H9 (cell line): ENCODE measurements at regions not wholly inside any gene's neighbourhood (a gene's known extent, or its start where the extent isn't known, plus 50 kb on each side); places are given as distances from the start of the nearest gene placed in this dataset.

Source experiments
- DNase-seq: peaks from one replicate; pipeline ENCODE4 v3.0.0-alpha.2; 2017
- H2AFZ ChIP-seq: one replicate; pipeline ENCODE4 v1.6.1; 2013; ENCODE audit warnings: mild to moderate bottlenecking, low read length, control low read depth, moderate library complexity
- H2AK5ac ChIP-seq: 2 replicates; pipeline ENCODE4 v1.6.1; 2013; ENCODE audit warnings: low read length, control low read depth, mixed read lengths; ENCODE audit not compliant: insufficient read length
- H2BK120ac ChIP-seq: one replicate; pipeline ENCODE4 v1.6.1; 2013; ENCODE audit warnings: low read depth, mild to moderate bottlenecking, low read length, control low read depth, inconsistent platforms; ENCODE audit not compliant: poor library complexity, severe bottlenecking
- H2BK12ac ChIP-seq: 2 replicates; pipeline ENCODE4 v1.6.1; 2013; ENCODE audit warnings: low read length, control low read depth, mixed read lengths, low read depth; ENCODE audit not compliant: insufficient read length
- H2BK15ac ChIP-seq: 2 replicates; pipeline ENCODE4 v1.6.1; 2013; ENCODE audit warnings: low read depth, low read length, control low read depth
- H2BK20ac ChIP-seq: one replicate; pipeline ENCODE4 v1.6.1; 2013; ENCODE audit warnings: low read depth, mild to moderate bottlenecking, low read length, control low read depth, inconsistent platforms; ENCODE audit not compliant: poor library complexity, severe bottlenecking
- H2BK5ac ChIP-seq: 2 replicates; pipeline ENCODE4 v1.6.1; 2013; ENCODE audit warnings: low read length, control low read depth, mixed read lengths; ENCODE audit not compliant: insufficient read length
- H3K14ac ChIP-seq: 2 replicates; pipeline ENCODE4 v1.6.1; 2013; ENCODE audit warnings: low read length, control low read depth; ENCODE audit not compliant: insufficient read depth
- H3K18ac ChIP-seq: 2 replicates; pipeline ENCODE4 v1.6.1; 2013; ENCODE audit warnings: low read depth, mild to moderate bottlenecking, mixed read lengths, low read length, control low read depth; ENCODE audit not compliant: insufficient read length
- H3K23ac ChIP-seq: 2 replicates; pipeline ENCODE4 v1.6.1; 2013; ENCODE audit warnings: low read length, control low read depth, mixed read lengths, low read depth; ENCODE audit not compliant: insufficient read length
- H3K23me2 ChIP-seq: 2 replicates; pipeline ENCODE4 v1.6.1; 2013; ENCODE audit warnings: low read depth, mild to moderate bottlenecking, mixed read lengths, low read length, control low read depth; ENCODE audit not compliant: insufficient read length, poor library complexity, severe bottlenecking
- H3K27ac ChIP-seq: 2 replicates; pipeline ENCODE4 v1.5.1; 2013; ENCODE audit warnings: low read length, control low read depth, mixed read lengths, low read depth; ENCODE audit not compliant: insufficient read length
- H3K27me3 ChIP-seq: 2 replicates; pipeline ENCODE4 v1.6.1; 2013; ENCODE audit warnings: low read length, control low read depth, inconsistent platforms; ENCODE audit not compliant: insufficient read depth
- H3K4ac ChIP-seq: 2 replicates; pipeline ENCODE4 v1.6.1; 2013; ENCODE audit warnings: low read depth, mild to moderate bottlenecking, control low read depth, inconsistent platforms, low read length, moderate library complexity
- H3K4me1 ChIP-seq: 2 replicates; pipeline ENCODE4 v1.6.1; 2013; ENCODE audit warnings: low read length, control low read depth, inconsistent platforms; ENCODE audit not compliant: insufficient read depth
- H3K4me2 ChIP-seq: 2 replicates; pipeline ENCODE4 v1.6.1; 2013; ENCODE audit warnings: low read length, control low read depth, mixed read lengths; ENCODE audit not compliant: insufficient read length, insufficient read depth
- H3K56ac ChIP-seq: 2 replicates; pipeline ENCODE4 v1.6.1; 2013; ENCODE audit warnings: low read depth, mild to moderate bottlenecking, mixed read lengths, low read length, control low read depth; ENCODE audit not compliant: insufficient read length
- H3K79me1 ChIP-seq: 2 replicates; pipeline ENCODE4 v1.6.1; 2013; ENCODE audit warnings: low read depth, mild to moderate bottlenecking, moderate library complexity, low read length, control low read depth, inconsistent platforms; ENCODE audit not compliant: insufficient read depth, poor library complexity, severe bottlenecking
- H3K79me2 ChIP-seq: 2 replicates; pipeline ENCODE4 v1.6.1; 2013; ENCODE audit warnings: low read length, control low read depth, inconsistent platforms; ENCODE audit not compliant: insufficient read depth
- H3K9ac ChIP-seq: 2 replicates; pipeline ENCODE4 v1.6.1; 2013; ENCODE audit warnings: low read length, control low read depth, mixed read lengths; ENCODE audit not compliant: insufficient read length; ENCODE audit errors: extremely low read depth
- H3K9me3 ChIP-seq: one replicate; pipeline ENCODE4 v1.6.1; 2013; ENCODE audit warnings: low read depth, low read length, inconsistent platforms; ENCODE audit not compliant: control insufficient read depth
- H3T11ph ChIP-seq: one replicate; pipeline ENCODE4 v1.6.1; 2013; ENCODE audit warnings: mild to moderate bottlenecking, low read length, control low read depth, inconsistent platforms
- H4K20me1 ChIP-seq: one replicate; pipeline ENCODE4 v1.6.1; 2013; ENCODE audit not compliant: control insufficient read depth, insufficient read length, insufficient read depth
- H4K5ac ChIP-seq: 2 replicates; pipeline ENCODE4 v1.6.1; 2013; ENCODE audit warnings: low read depth, mild to moderate bottlenecking, mixed read lengths, low read length, control low read depth; ENCODE audit not compliant: insufficient read length
- H4K8ac ChIP-seq: replicated peaks from 2 replicates; pipeline ENCODE4 v1.6.1; 2013; ENCODE audit warnings: low read length, control low read depth, mixed read lengths, low read depth; ENCODE audit not compliant: insufficient read length
- H4K91ac ChIP-seq: 2 replicates; pipeline ENCODE4 v1.6.1; 2013; ENCODE audit warnings: low read depth, mild to moderate bottlenecking, moderate library complexity, mixed read lengths, low read length, control low read depth; ENCODE audit not compliant: insufficient read length
- H3K27ac Mint-ChIP-seq, 3 experiments: 2 replicates in 2 of 3; 3 replicates in 1 of 3; pipeline ENCODE4 v1.8.0; 2020 to 2021; ENCODE audit warnings: mixed read lengths in 3 of 3, mild to moderate bottlenecking in 1 of 3, moderate library complexity in 1 of 3
- H3K27me3 Mint-ChIP-seq: 2 replicates; pipeline ENCODE4 v1.8.0; 2021; ENCODE audit warnings: low read depth, mild to moderate bottlenecking, moderate library complexity, mixed read lengths
- H3K36me3 Mint-ChIP-seq, 3 experiments: 2 replicates in 2 of 3; 3 replicates in 1 of 3; pipeline ENCODE4 v1.8.0; 2020 to 2021; ENCODE audit warnings: low read depth in 3 of 3, mixed read lengths in 3 of 3; ENCODE audit not compliant: insufficient read depth in 1 of 3
- H3K4me1 Mint-ChIP-seq, 2 experiments: 2 replicates each; pipeline ENCODE4 v1.8.0; 2020; ENCODE audit warnings: mixed read lengths in 2 of 2
- H3K4me3 Mint-ChIP-seq, 2 experiments: 2 replicates in 1 of 2; 3 replicates in 1 of 2; pipeline ENCODE4 v1.8.0; 2020 to 2021; ENCODE audit warnings: mild to moderate bottlenecking in 2 of 2, mixed read lengths in 2 of 2, moderate library complexity in 1 of 2
- H3K9me3 Mint-ChIP-seq, 2 experiments: 2 replicates in 1 of 2; 3 replicates in 1 of 2; pipeline ENCODE4 v1.8.0; 2020; ENCODE audit warnings: mild to moderate bottlenecking in 2 of 2, mixed read lengths in 2 of 2, moderate library complexity in 1 of 2
- WGBS: extraction: QIAGEN DNeasy Blood & Tissue Kit; methylation state at CpG from one replicate; pipeline ENCODE4 v1.1.7; 2013; ENCODE audit warnings: missing lambda C conversion rate, low lambda C conversion rate, mixed read lengths; ENCODE audit not compliant: insufficient read length; ENCODE audit errors: extremely low coverage; 5-methylcytosine and 5-hydroxymethylcytosine counted together
- TF ChIP-seq, protein P1 (sequence below): fragments of 200-600 bp; sonication (generic); conservative IDR thresholded peaks from 3 replicates; pipeline ENCODE4 v1.8.0; 2021; ENCODE audit warnings: antibody characterized with exemption, mild to moderate bottlenecking

GRCh38 chr7:116122972-116123595, 87.3 kb upstream of the TES start:
- H4K8ac ChIP-seq: no peak overlapping the region
- no peak overlapping the region for H3K23ac ChIP-seq
- no peaks in the 10 kb centered on the region for H3K27me3 Mint-ChIP-seq
- H2AFZ ChIP-seq: no peak overlapping the region
- H3K9ac ChIP-seq: no peak overlapping the region
- no peak overlapping the region for H2AK5ac ChIP-seq
- no peaks in the 10 kb centered on the region for H3K9me3 ChIP-seq
- no peak overlapping the region for H2BK120ac ChIP-seq
- H2BK20ac ChIP-seq: no peak overlapping the region
- H3K14ac ChIP-seq: no peak overlapping the region
- H3K4ac ChIP-seq: no peak overlapping the region
- no peak overlapping the region for H3K18ac ChIP-seq
- no peaks in the 10 kb centered on the region for H3K4me1 ChIP-seq
- H3K27ac Mint-ChIP-seq: no peak overlapping the region
- H3K27ac ChIP-seq: no peak overlapping the region
- no peaks in the 10 kb centered on the region for H4K20me1 ChIP-seq
- no peak overlapping the region for H3K56ac ChIP-seq
- H4K91ac ChIP-seq: no peak overlapping the region
- no peak overlapping the region for H2BK12ac ChIP-seq
- peaks cover 0 to 5% (median 2%) of the 10 kb centered on the region in 3 experiments; a peak in 4 of 7 replicates for H3K36me3 Mint-ChIP-seq
- H3T11ph ChIP-seq: no peak overlapping the region
- no peak overlapping the region for H3K4me3 Mint-ChIP-seq
- no peaks in the 10 kb centered on the region for H3K27me3 ChIP-seq
- DNase-seq: no peak
- peaks cover 5 to 6% of the 10 kb centered on the region in 2 experiments; a peak in 4 of 5 replicates for H3K9me3 Mint-ChIP-seq
- no peak overlapping the region for H2BK5ac ChIP-seq
- no peaks in the 10 kb centered on the region for H3K79me2 ChIP-seq
- H2BK15ac ChIP-seq: no peak overlapping the region
- peaks cover 5% of the 10 kb centered on the region in 2 experiments for H3K4me1 Mint-ChIP-seq
- no peak overlapping the region for H4K5ac ChIP-seq
- no peaks in the 10 kb centered on the region for H3K79me1 ChIP-seq
- H3K4me2 ChIP-seq: no peak overlapping the region
- no peaks in the 10 kb centered on the region for H3K23me2 ChIP-seq
- TF ChIP-seq, protein P1, sequence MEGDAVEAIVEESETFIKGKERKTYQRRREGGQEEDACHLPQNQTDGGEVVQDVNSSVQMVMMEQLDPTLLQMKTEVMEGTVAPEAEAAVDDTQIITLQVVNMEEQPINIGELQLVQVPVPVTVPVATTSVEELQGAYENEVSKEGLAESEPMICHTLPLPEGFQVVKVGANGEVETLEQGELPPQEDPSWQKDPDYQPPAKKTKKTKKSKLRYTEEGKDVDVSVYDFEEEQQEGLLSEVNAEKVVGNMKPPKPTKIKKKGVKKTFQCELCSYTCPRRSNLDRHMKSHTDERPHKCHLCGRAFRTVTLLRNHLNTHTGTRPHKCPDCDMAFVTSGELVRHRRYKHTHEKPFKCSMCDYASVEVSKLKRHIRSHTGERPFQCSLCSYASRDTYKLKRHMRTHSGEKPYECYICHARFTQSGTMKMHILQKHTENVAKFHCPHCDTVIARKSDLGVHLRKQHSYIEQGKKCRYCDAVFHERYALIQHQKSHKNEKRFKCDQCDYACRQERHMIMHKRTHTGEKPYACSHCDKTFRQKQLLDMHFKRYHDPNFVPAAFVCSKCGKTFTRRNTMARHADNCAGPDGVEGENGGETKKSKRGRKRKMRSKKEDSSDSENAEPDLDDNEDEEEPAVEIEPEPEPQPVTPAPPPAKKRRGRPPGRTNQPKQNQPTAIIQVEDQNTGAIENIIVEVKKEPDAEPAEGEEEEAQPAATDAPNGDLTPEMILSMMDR: peak; percentile 82
- WGBS: no CpG with 5 or more reads among the region's 3 CpGs
